HFFc6 (cell line): ENCODE measurements at regions not wholly inside any gene's neighbourhood (a gene's known extent, or its start where the extent isn't known, plus 50 kb on each side); places are given as distances from the start of the nearest gene placed in this dataset.
A peak's percentile ranks its signal among the peaks of the same experiment; 100 is the strongest.

Experiments used
- DNase-seq: peaks from one replicate; pipeline ENCODE4 v3.0.0-alpha.2; 2018
- H3K27ac Mint-ChIP-seq: 2 replicates; pipeline ENCODE4 v1.8.0; 2020; ENCODE audit warnings: mild to moderate bottlenecking, mixed read lengths
- H3K27me3 Mint-ChIP-seq: 2 replicates; pipeline ENCODE4 v1.8.0; 2021; ENCODE audit warnings: mild to moderate bottlenecking, moderate library complexity, mixed read lengths; ENCODE audit not compliant: insufficient read depth
- H3K36me3 Mint-ChIP-seq: 2 replicates; pipeline ENCODE4 v1.8.0; 2021; ENCODE audit warnings: low read depth, mixed read lengths
- H3K4me1 Mint-ChIP-seq: 2 replicates; pipeline ENCODE4 v1.8.0; 2020; ENCODE audit warnings: low read depth, mixed read lengths
- H3K4me3 Mint-ChIP-seq: 2 replicates; pipeline ENCODE4 v1.8.0; 2020; ENCODE audit warnings: mild to moderate bottlenecking, moderate library complexity, mixed read lengths
- H3K9me3 Mint-ChIP-seq: 2 replicates; pipeline ENCODE4 v1.8.0; 2020; ENCODE audit warnings: mild to moderate bottlenecking, mixed read lengths
- CTCF ChIP-seq: fragments of 200-600 bp; sonication (generic); IDR thresholded peaks from 2 replicates; pipeline ENCODE4 v1.5.0; 2021; ENCODE audit warnings: antibody characterized with exemption, mild to moderate bottlenecking

GRCh38 chr13:23488442-23488841, 54.9 kb upstream of the SACS start:
- Mint-ChIP-seq H3K27ac (peak overlapping the region; percentile 57), H3K4me1 (peaks cover 10% of the 10 kb centered on the region), H3K4me3 (no peak overlapping the region), H3K36me3 (peaks cover 15% of the 10 kb centered on the region), H3K27me3 (peaks cover 5% of the 10 kb centered on the region), H3K9me3 (peaks cover 4% of the 10 kb centered on the region; the same call in 1 of the 2 replicates)
- TF ChIP-seq CTCF, result no peak
- DNase-seq, result peak; percentile 79

- peaks cover 5% of the 10 kb centered on the region for H3K27me3 Mint-ChIP-seq
- no peaks in the 10 kb centered on the region; the same call in none of the 2 replicates for H3K36me3 Mint-ChIP-seq
- no peak overlapping the region for H3K4me3 Mint-ChIP-seq
- no peak for TF ChIP-seq CTCF
- no peak for DNase-seq
- peaks cover 32% of the 10 kb centered on the region for H3K4me1 Mint-ChIP-seq
- no peak overlapping the region for H3K27ac Mint-ChIP-seq
- H3K9me3 Mint-ChIP-seq, result no peaks in the 10 kb centered on the region
Measured at GRCh38 chr13:23496255-23496654, 62.8 kb upstream of the SACS start.

- no peaks in the 10 kb centered on the region for H3K9me3 Mint-ChIP-seq
- H3K27ac Mint-ChIP-seq, result no peak overlapping the region
- no peaks in the 10 kb centered on the region; the same call in none of the 2 replicates for H3K36me3 Mint-ChIP-seq
- H3K4me3 Mint-ChIP-seq, result no peak overlapping the region
- peaks cover 41% of the 10 kb centered on the region for H3K4me1 Mint-ChIP-seq
- peaks cover 5% of the 10 kb centered on the region for H3K27me3 Mint-ChIP-seq
- no peak for DNase-seq
- no peak for TF ChIP-seq CTCF
Measured at GRCh38 chr13:23497191-23497590, 63.7 kb upstream of the SACS start.

GRCh38 chr13:23500849-23501248, 67.3 kb upstream of the SACS start:
- Mint-ChIP-seq H3K4me3 (peak overlapping the region; percentile 59), H3K36me3 (no peaks in the 10 kb centered on the region; the same call in 1 of the 2 replicates), H3K4me1 (peaks cover 69% of the 10 kb centered on the region), H3K27ac (peak overlapping the region; percentile 90), H3K9me3 (no peaks in the 10 kb centered on the region), H3K27me3 (no peaks in the 10 kb centered on the region; the same call in 1 of the 2 replicates)
- DNase-seq, result peak; percentile 95
- no peak for TF ChIP-seq CTCF

GRCh38 chr13:23504180-23504579, 66.0 kb upstream of the TNFRSF19 start:
- H3K27ac Mint-ChIP-seq, result peak overlapping the region; percentile 97
- peak; percentile 77 for DNase-seq
- H3K4me1 Mint-ChIP-seq, result peaks cover 77% of the 10 kb centered on the region
- no peaks in the 10 kb centered on the region for H3K9me3 Mint-ChIP-seq
- TF ChIP-seq CTCF, result no peak
- H3K27me3 Mint-ChIP-seq, result no peaks in the 10 kb centered on the region; the same call in 1 of the 2 replicates
- no peaks in the 10 kb centered on the region for H3K36me3 Mint-ChIP-seq
- peak overlapping the region; percentile 40 for H3K4me3 Mint-ChIP-seq

- Mint-ChIP-seq H3K36me3 (no peaks in the 10 kb centered on the region), H3K4me3 (peak overlapping the region; percentile 85), H3K4me1 (peaks cover 74% of the 10 kb centered on the region), H3K9me3 (no peaks in the 10 kb centered on the region), H3K27me3 (no peaks in the 10 kb centered on the region; the same call in 1 of the 2 replicates), H3K27ac (peak overlapping the region; percentile 97)
- peak; percentile 45 for DNase-seq
- no peak for TF ChIP-seq CTCF
Measured at GRCh38 chr13:23505007-23505406, 65.2 kb upstream of the TNFRSF19 start.
